Colonic mucosa (tissue), 4 donors: ENCODE measurements at regions not wholly inside any gene's neighbourhood (a gene's known extent, or its start where the extent isn't known, plus 50 kb on each side); places are given as distances from the start of the nearest gene placed in this dataset.

Source experiments
- DNase-seq: peaks from one replicate; pipeline ENCODE4 v3.0.0-alpha.2; 2020
- H3K27ac ChIP-seq: fragments of 200-600 bp; one replicate; pipeline ENCODE4 v1.8.0; 2021
- H3K27me3 ChIP-seq: fragments of 200-600 bp; one replicate; pipeline ENCODE4 v1.8.0; 2021
- H3K36me3 ChIP-seq: fragments of 200-600 bp; one replicate; pipeline ENCODE4 v1.8.0; 2021
- H3K4me1 ChIP-seq: fragments of 200-600 bp; one replicate; pipeline ENCODE4 v1.8.0; 2021; ENCODE audit warnings: mild to moderate bottlenecking
- H3K4me3 ChIP-seq: fragments of 200-600 bp; one replicate; pipeline ENCODE4 v1.8.0; 2021
- H3K9ac ChIP-seq, 2 donors: one replicate each; pipeline ENCODE4 v1.7.0; 2013; ENCODE audit warnings: control low read depth in 2 of 2, low read depth in 2 of 2, low read length in 2 of 2
- H3K9me3 ChIP-seq: fragments of 200-600 bp; one replicate; pipeline ENCODE4 v1.8.0; 2021
- CTCF ChIP-seq: fragments of 200-600 bp; IDR thresholded peaks from one replicate; pipeline ENCODE4 v1.8.0; 2022; ENCODE audit warnings: antibody characterized with exemption, mild to moderate bottlenecking
- intact Hi-C: fragments of 100-400 bp; cut with DNase I; formaldehyde crosslinking; loops from one replicate; pipeline ENCODE4 v1.14.1; 2022
- donor health status: healthy.
- donor health status: DM: no; HTN: no; CAD: no.
- donor health status: DM: no; HTN: no; CAD: no.

- H3K36me3 ChIP-seq, result no peaks in the 10 kb centered on the region
- H3K27ac ChIP-seq, result no peak overlapping the region
- H3K9me3 ChIP-seq, result no peaks in the 10 kb centered on the region
- no peak overlapping the region for H3K4me3 ChIP-seq
- intact Hi-C loops, result no loop called here
- H3K27me3 ChIP-seq, result no peaks in the 10 kb centered on the region
- no peak overlapping the region for H3K9ac ChIP-seq
- no peaks in the 10 kb centered on the region for H3K4me1 ChIP-seq
- TF ChIP-seq CTCF, result no peak
- no peak for DNase-seq
These were observed 165.0 kb downstream of the CHST1 start for GRCh38 chr11:45500451-45500850.

GRCh38 chr11:45494738-45495137 is 170.7 kb downstream of the CHST1 start:
- Histone ChIP-seq H3K27ac (no peak overlapping the region), H3K36me3 (no peaks in the 10 kb centered on the region), H3K9ac (no peak overlapping the region), H3K9me3 (no peaks in the 10 kb centered on the region), H3K27me3 (no peaks in the 10 kb centered on the region), H3K4me3 (no peak overlapping the region), H3K4me1 (no peaks in the 10 kb centered on the region)
- no peak for TF ChIP-seq CTCF
- DNase-seq, result no peak
- intact Hi-C loops, result no loop called here

- Histone ChIP-seq H3K4me3 (no peak overlapping the region), H3K9ac (no peak overlapping the region), H3K27me3 (no peaks in the 10 kb centered on the region), H3K4me1 (no peaks in the 10 kb centered on the region), H3K36me3 (no peaks in the 10 kb centered on the region), H3K9me3 (no peaks in the 10 kb centered on the region), H3K27ac (no peak overlapping the region)
- intact Hi-C loops, result no loop called here
- no peak for TF ChIP-seq CTCF
- DNase-seq, result no peak
These were observed 176.0 kb downstream of the CHST1 start for GRCh38 chr11:45489281-45489905.

GRCh38 chr11:45486461-45486860 is 179.0 kb downstream of the CHST1 start:
- no peak for DNase-seq

GRCh38 chr11:45485070-45485707 is 180.2 kb downstream of the CHST1 start:
- TF ChIP-seq CTCF, result no peak
- no peak overlapping the region for H3K9ac ChIP-seq
- no peaks in the 10 kb centered on the region for H3K36me3 ChIP-seq
- no peaks in the 10 kb centered on the region for H3K27me3 ChIP-seq
- no peak for DNase-seq
- no peaks in the 10 kb centered on the region for H3K9me3 ChIP-seq
- no peaks in the 10 kb centered on the region for H3K4me1 ChIP-seq
- H3K27ac ChIP-seq, result no peak overlapping the region
- intact Hi-C loops, result no loop called here
- no peak overlapping the region for H3K4me3 ChIP-seq

More at GRCh38 chr11:45486461-45486860, 179.0 kb downstream of the CHST1 start:
- Histone ChIP-seq H3K27me3 (no peaks in the 10 kb centered on the region), H3K36me3 (no peaks in the 10 kb centered on the region), H3K4me1 (no peaks in the 10 kb centered on the region), H3K27ac (no peak overlapping the region), H3K9ac (no peak overlapping the region), H3K9me3 (no peaks in the 10 kb centered on the region), H3K4me3 (no peak overlapping the region)
- intact Hi-C loops, result no loop called here
- TF ChIP-seq CTCF, result no peak
